CD8-positive, alpha-beta memory T cell (primary cell): ENCODE measurements at regions not wholly inside any gene's neighbourhood (a gene's known extent, or its start where the extent isn't known, plus 50 kb on each side); places are given as distances from the start of the nearest gene placed in this dataset.
A peak's percentile ranks its signal among the peaks of the same experiment; 100 is the strongest.

Experiments used
- CTCF ChIA-PET: fragments of 350-600 bp; sonication (Branson Sonifier 250); formaldehyde crosslinking; loops from one replicate; lab custom pipeline; 2021; ENCODE audit warnings: antibody characterized with exemption; lab: Charles Lee
- POLR2A ChIA-PET: fragments of 350-600 bp; sonication (Branson Sonifier 250); formaldehyde crosslinking; loops from one replicate; lab custom pipeline; 2021; ENCODE audit warnings: antibody characterized with exemption; lab: Charles Lee
- DNase-seq, 5 donors: peaks; one replicate each; pipeline versions ENCODE4 v3.0.0 to v3.0.0-alpha.2; 2020 to 2022; ENCODE audit warnings: mixed read lengths in 1 of 5
- H3K27ac ChIP-seq: one replicate; pipeline ENCODE4 v1.7.0; 2013; ENCODE audit warnings: low read depth, mild to moderate bottlenecking, low read length, moderate library complexity
- H3K27me3 ChIP-seq: 2 replicates; pipeline ENCODE4 v1.7.0; 2013; ENCODE audit warnings: low read length, mild to moderate bottlenecking; ENCODE audit not compliant: insufficient read depth, poor library complexity, severe bottlenecking
- H3K36me3 ChIP-seq: 2 replicates; pipeline ENCODE4 v1.7.0; 2013; ENCODE audit warnings: mild to moderate bottlenecking, low read length, moderate library complexity; ENCODE audit not compliant: insufficient read depth
- H3K4me1 ChIP-seq: 2 replicates; pipeline ENCODE4 v1.7.0; 2013; ENCODE audit warnings: mild to moderate bottlenecking, low read length, moderate library complexity; ENCODE audit not compliant: insufficient read depth
- H3K4me3 ChIP-seq: 2 replicates; pipeline ENCODE4 v1.7.0; 2013; ENCODE audit warnings: mild to moderate bottlenecking, low read length
- H3K9me3 ChIP-seq: 2 replicates; pipeline ENCODE4 v1.7.0; 2013; ENCODE audit warnings: mild to moderate bottlenecking, low read length
- H3K27ac Mint-ChIP-seq, 8 donors: one replicate each; pipeline ENCODE4 v1.8.0; 2020 to 2021; ENCODE audit warnings: mixed read lengths in 8 of 8, mild to moderate bottlenecking in 6 of 8, inconsistent platforms in 3 of 8, moderate library complexity in 3 of 8
- H3K27me3 Mint-ChIP-seq, 2 donors: one replicate each; pipeline ENCODE4 v1.8.0; 2020 to 2021; ENCODE audit warnings: mixed read lengths in 2 of 2, mild to moderate bottlenecking in 1 of 2, moderate library complexity in 1 of 2
- H3K36me3 Mint-ChIP-seq, 3 donors: one replicate each; pipeline ENCODE4 v1.8.0; 2020 to 2021; ENCODE audit warnings: mixed read lengths in 3 of 3, inconsistent platforms in 1 of 3, mild to moderate bottlenecking in 1 of 3
- H3K4me1 Mint-ChIP-seq, 3 donors: one replicate each; pipeline ENCODE4 v1.8.0; 2020 to 2021; ENCODE audit warnings: mixed read lengths in 3 of 3, inconsistent platforms in 1 of 3, mild to moderate bottlenecking in 1 of 3
- H3K4me3 Mint-ChIP-seq, 7 donors: one replicate each; pipeline ENCODE4 v1.8.0; 2020 to 2021; ENCODE audit warnings: mixed read lengths in 7 of 7, mild to moderate bottlenecking in 6 of 7, moderate library complexity in 4 of 7, inconsistent platforms in 2 of 7
- H3K9me3 Mint-ChIP-seq, 5 donors: one replicate each; pipeline ENCODE4 v1.8.0; 2020 to 2022; ENCODE audit warnings: mixed read lengths in 5 of 5, mild to moderate bottlenecking in 3 of 5, moderate library complexity in 2 of 5, inconsistent platforms in 1 of 5

- H3K36me3 Mint-ChIP-seq: no peaks in the 10 kb centered on the region
- Histone ChIP-seq H3K9me3 (no peaks in the 10 kb centered on the region), H3K4me3 (no peak overlapping the region), H3K27me3 (no peaks in the 10 kb centered on the region), H3K4me1 (no peaks in the 10 kb centered on the region), H3K27ac (no peak overlapping the region), H3K36me3 (no peaks in the 10 kb centered on the region)
- no peak for DNase-seq
- H3K4me1 Mint-ChIP-seq: no peaks in the 10 kb centered on the region
- no peak overlapping the region for H3K4me3 Mint-ChIP-seq
- H3K27me3 Mint-ChIP-seq: peaks cover 14 to 47% of the 10 kb centered on the region in 2 donors
- H3K27ac Mint-ChIP-seq: no peak overlapping the region
- ChIA-PET CTCF (no interaction called here), POLR2A (no interaction called here)
- H3K9me3 Mint-ChIP-seq: no peaks in the 10 kb centered on the region
These were observed 84.1 kb downstream of the CD24 start for GRCh38 chr6:106890447-106890846.

GRCh38 chr6:106889692-106890091 is 84.8 kb downstream of the CD24 start:
- no peak overlapping the region for H3K4me3 Mint-ChIP-seq

DNA sequence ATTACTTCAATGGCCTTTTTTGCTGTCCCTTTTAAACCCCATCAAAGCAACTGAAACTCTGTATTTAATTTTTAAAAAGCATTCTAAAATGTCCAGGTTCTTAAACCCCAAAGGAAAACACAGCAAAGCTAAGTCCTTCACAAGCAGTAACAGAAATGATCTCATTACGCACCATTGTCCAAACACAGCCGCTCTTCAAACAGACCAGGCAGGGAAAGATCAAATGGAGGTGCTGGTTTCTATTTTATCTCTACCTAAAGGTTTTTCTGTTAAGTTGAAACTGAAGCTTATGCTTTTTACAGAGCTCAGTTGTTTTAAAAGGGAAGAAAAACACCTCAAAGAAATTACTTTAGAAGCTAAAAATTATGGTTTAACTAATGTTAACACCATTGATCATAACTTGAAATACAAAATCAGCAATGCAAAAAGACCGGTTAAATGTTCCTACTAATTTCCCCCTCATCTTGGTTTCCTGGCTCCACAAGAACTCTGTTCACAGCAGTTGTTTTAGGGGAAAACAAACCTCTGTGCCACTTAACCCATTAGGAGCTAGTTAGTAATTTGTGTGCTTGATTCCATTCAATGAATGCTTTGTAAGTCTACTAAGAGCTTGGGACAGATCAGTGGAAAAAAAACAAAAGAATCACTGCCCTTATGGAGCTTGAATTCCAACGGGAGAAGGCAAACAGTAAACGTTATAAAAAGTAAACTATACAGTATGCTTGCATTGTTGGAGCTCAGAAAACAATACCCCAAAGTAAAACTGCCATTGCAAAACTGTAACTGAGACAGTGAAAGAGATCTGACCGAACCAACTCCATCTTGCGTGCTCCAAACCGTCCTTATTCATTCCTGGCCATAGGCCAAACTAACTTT is 87.4 kb downstream of the CD24 start:
- POLR2A ChIA-PET: no interaction called here

More at GRCh38 chr6:106889692-106890091, 84.8 kb downstream of the CD24 start:
- Histone ChIP-seq H3K9me3 (no peaks in the 10 kb centered on the region), H3K36me3 (no peaks in the 10 kb centered on the region), H3K4me1 (no peaks in the 10 kb centered on the region), H3K27me3 (no peaks in the 10 kb centered on the region), H3K27ac (no peak overlapping the region), H3K4me3 (no peak overlapping the region)
- Mint-ChIP-seq H3K36me3 (no peaks in the 10 kb centered on the region), H3K27ac (no peak overlapping the region), H3K9me3 (no peaks in the 10 kb centered on the region), H3K4me1 (no peaks in the 10 kb centered on the region), H3K27me3 (peaks cover 14 to 44% of the 10 kb centered on the region in 2 donors)
- POLR2A ChIA-PET: no interaction called here
- CTCF ChIA-PET: no interaction called here
- no peak for DNase-seq

GRCh38 chr6:106886081-106886843 is 88.3 kb downstream of the CD24 start:
- H3K4me3 Mint-ChIP-seq: no peak overlapping the region
- Histone ChIP-seq H3K36me3 (no peaks in the 10 kb centered on the region), H3K27me3 (no peaks in the 10 kb centered on the region), H3K4me1 (no peaks in the 10 kb centered on the region), H3K27ac (no peak overlapping the region), H3K9me3 (no peaks in the 10 kb centered on the region), H3K4me3 (no peak overlapping the region)
- no peak overlapping the region for H3K27ac Mint-ChIP-seq
- peaks cover 5 to 28% of the 10 kb centered on the region in 2 donors for H3K27me3 Mint-ChIP-seq
- POLR2A ChIA-PET: no interaction called here
- no peaks in the 10 kb centered on the region for H3K9me3 Mint-ChIP-seq
- no peaks in the 10 kb centered on the region for H3K4me1 Mint-ChIP-seq
- H3K36me3 Mint-ChIP-seq: no peaks in the 10 kb centered on the region
- CTCF ChIA-PET: no interaction called here
- DNase-seq: no peak

More for the DNA sequence above, 87.4 kb downstream of the CD24 start:
- Histone ChIP-seq H3K36me3 (no peaks in the 10 kb centered on the region), H3K9me3 (no peaks in the 10 kb centered on the region), H3K27me3 (no peaks in the 10 kb centered on the region), H3K4me1 (no peaks in the 10 kb centered on the region), H3K4me3 (no peak overlapping the region), H3K27ac (peak overlapping the region; percentile 22)
- Mint-ChIP-seq H3K27ac (no peak overlapping the region), H3K36me3 (no peaks in the 10 kb centered on the region), H3K27me3 (peaks cover 8 to 32% of the 10 kb centered on the region in 2 donors), H3K4me3 (no peak overlapping the region), H3K9me3 (no peaks in the 10 kb centered on the region), H3K4me1 (no peaks in the 10 kb centered on the region)
- no peak for DNase-seq
- CTCF ChIA-PET: interaction anchor here (0.9 kb wide), 1 partner anchor 16 kb away, joined by 4 read pairs; no protein-coding TSS in a partner anchor

DNA sequence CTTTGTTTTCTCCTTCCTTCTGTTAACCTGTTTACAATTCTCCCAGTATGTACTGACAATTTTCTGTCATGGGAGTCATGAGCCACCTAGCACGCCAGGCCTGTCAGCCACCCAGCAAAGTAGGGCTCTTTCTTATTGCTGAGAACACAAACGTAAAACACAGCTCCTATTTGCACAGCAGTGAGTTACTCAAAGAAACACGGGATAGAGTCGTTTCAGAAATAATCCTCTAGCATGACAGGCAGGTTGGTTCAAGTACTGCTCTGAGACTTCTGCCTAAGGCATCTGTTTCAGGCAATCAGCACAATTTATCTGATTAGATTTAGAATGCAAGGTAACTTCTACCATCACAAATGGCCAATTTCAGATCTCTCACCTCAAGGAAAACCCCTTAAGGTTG is 88.8 kb downstream of the CD24 start:
- Histone ChIP-seq H3K4me1 (no peaks in the 10 kb centered on the region), H3K27me3 (no peaks in the 10 kb centered on the region), H3K9me3 (no peaks in the 10 kb centered on the region), H3K27ac (no peak overlapping the region), H3K4me3 (no peak overlapping the region), H3K36me3 (no peaks in the 10 kb centered on the region)
- CTCF ChIA-PET: no interaction called here
- no peaks in the 10 kb centered on the region for H3K4me1 Mint-ChIP-seq
- H3K27me3 Mint-ChIP-seq: peaks cover 2 to 23% of the 10 kb centered on the region in 2 donors
- POLR2A ChIA-PET: no interaction called here
- no peak for DNase-seq
- no peaks in the 10 kb centered on the region for H3K9me3 Mint-ChIP-seq
- H3K27ac Mint-ChIP-seq: no peak overlapping the region
- no peaks in the 10 kb centered on the region for H3K36me3 Mint-ChIP-seq
- H3K4me3 Mint-ChIP-seq: no peak overlapping the region

- Mint-ChIP-seq H3K4me3 (no peak overlapping the region), H3K4me1 (no peaks in the 10 kb centered on the region), H3K27ac (no peak overlapping the region), H3K36me3 (no peaks in the 10 kb centered on the region), H3K9me3 (no peaks in the 10 kb centered on the region), H3K27me3 (peaks cover 2 to 18% of the 10 kb centered on the region in 2 donors)
- DNase-seq: no peak
- Histone ChIP-seq H3K9me3 (no peaks in the 10 kb centered on the region), H3K27ac (no peak overlapping the region), H3K4me1 (no peaks in the 10 kb centered on the region), H3K27me3 (no peaks in the 10 kb centered on the region), H3K36me3 (no peaks in the 10 kb centered on the region), H3K4me3 (no peak overlapping the region)
- POLR2A ChIA-PET: no interaction called here
- CTCF ChIA-PET: no interaction called here
These were observed 90.0 kb downstream of the CD24 start for GRCh38 chr6:106884576-106884975.

GRCh38 chr6:106883808-106884262 is 90.7 kb downstream of the CD24 start:
- no peaks in the 10 kb centered on the region for H3K4me1 ChIP-seq
- ChIA-PET POLR2A (no interaction called here), CTCF (no interaction called here)
- no peaks in the 10 kb centered on the region for H3K36me3 ChIP-seq
- H3K9me3 ChIP-seq: no peaks in the 10 kb centered on the region
- Mint-ChIP-seq H3K9me3 (no peaks in the 10 kb centered on the region), H3K4me3 (no peak overlapping the region), H3K4me1 (no peaks in the 10 kb centered on the region), H3K36me3 (no peaks in the 10 kb centered on the region), H3K27ac (no peak overlapping the region), H3K27me3 (peaks cover 2 to 20% of the 10 kb centered on the region in 2 donors)
- H3K27me3 ChIP-seq: no peaks in the 10 kb centered on the region
- no peak for DNase-seq
- no peak overlapping the region for H3K4me3 ChIP-seq
- no peak overlapping the region for H3K27ac ChIP-seq
